Keratinocyte (primary cell): ENCODE measurements at regions not wholly inside any gene's neighbourhood (a gene's known extent, or its start where the extent isn't known, plus 50 kb on each side); places are given as distances from the start of the nearest gene placed in this dataset.
"Not testable (repeated sequence)": the region's sequence is repeated elsewhere in the genome, so short reads cannot be mapped to it uniquely, and the experiment has no call there.

ENCODE experiments used
- EZH2 ChIP-seq: IDR thresholded peaks from one replicate; pipeline ENCODE4 v1.6.1; 2012; ENCODE audit warnings: inconsistent platforms, mild to moderate bottlenecking, low read length, moderate library complexity
- TF ChIP-seq, protein P1 (sequence below), 3 experiments: IDR thresholded peaks in 1 of 3; conservative IDR thresholded peaks in 1 of 3; optimal IDR thresholded peaks in 1 of 3; 2 replicates in 2 of 3; 3 replicates in 1 of 3; pipeline versions ENCODE3 to v1.5.1; 2011; ENCODE audit warnings: low read length in 3 of 3, mild to moderate bottlenecking in 3 of 3, moderate library complexity in 2 of 3, control low read depth in 1 of 3, inconsistent platforms in 1 of 3; ENCODE audit not compliant: insufficient read depth in 2 of 3; ENCODE audit errors: extremely low read depth in 1 of 3

DNA sequence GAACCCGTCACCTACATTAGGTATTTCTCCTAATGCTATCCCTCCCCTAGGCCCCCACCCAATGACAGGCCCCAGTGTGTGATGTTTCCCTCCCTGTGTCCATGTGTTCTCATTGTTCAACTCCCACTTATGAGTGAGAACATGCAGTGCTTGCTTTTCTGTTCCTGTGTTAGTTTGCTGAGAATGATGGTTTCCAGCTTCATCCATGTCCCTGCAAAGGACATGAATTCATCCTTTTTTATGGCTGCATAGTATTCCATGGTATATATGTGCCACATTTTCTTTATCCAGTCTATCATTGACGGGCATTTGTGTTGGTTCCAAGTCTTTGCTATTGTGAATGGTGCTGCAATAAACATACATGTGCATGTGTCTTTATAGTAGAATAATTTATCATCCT lies 163.2 kb upstream of the LMO3 start:
- TF ChIP-seq, protein P1, sequence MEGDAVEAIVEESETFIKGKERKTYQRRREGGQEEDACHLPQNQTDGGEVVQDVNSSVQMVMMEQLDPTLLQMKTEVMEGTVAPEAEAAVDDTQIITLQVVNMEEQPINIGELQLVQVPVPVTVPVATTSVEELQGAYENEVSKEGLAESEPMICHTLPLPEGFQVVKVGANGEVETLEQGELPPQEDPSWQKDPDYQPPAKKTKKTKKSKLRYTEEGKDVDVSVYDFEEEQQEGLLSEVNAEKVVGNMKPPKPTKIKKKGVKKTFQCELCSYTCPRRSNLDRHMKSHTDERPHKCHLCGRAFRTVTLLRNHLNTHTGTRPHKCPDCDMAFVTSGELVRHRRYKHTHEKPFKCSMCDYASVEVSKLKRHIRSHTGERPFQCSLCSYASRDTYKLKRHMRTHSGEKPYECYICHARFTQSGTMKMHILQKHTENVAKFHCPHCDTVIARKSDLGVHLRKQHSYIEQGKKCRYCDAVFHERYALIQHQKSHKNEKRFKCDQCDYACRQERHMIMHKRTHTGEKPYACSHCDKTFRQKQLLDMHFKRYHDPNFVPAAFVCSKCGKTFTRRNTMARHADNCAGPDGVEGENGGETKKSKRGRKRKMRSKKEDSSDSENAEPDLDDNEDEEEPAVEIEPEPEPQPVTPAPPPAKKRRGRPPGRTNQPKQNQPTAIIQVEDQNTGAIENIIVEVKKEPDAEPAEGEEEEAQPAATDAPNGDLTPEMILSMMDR (optimal IDR thresholded peaks at IDR 0.05 in 1 of 3, IDR thresholded peaks at IDR 0.05 in 1 of 3, conservative IDR thresholded peaks at IDR 0.05 in 1 of 3; ENCODE audit: extremely low read depth in 1 of 3, insufficient read depth in 2 of 3, low read length in 3 of 3) = not testable (repeated sequence)
- TF ChIP-seq EZH2 = not testable (repeated sequence)
